ENCODE measurements at regions not wholly inside any gene's neighbourhood (a gene's known extent, or its start where the extent isn't known, plus 50 kb on each side); places are given as distances from the start of the nearest gene placed in this dataset.

DNA sequence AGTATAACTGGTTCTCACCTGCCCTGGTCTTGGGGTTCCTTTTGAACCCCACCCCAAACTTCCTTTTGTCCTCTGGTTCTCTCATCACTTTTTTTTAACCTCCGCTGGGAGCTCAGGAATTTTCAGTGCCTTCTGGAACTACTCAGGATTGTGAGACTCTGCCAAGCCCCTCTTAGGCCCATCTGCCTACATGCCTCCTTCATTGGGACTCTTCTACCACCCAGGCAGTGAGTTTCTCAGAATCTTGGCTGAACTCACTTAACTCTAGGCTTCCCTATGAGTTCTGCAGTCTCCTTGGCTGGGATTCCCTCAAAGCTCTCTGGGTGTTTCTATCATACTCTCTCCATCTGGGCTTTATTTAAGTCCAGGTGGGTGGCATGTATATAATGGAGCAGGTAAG is 86.3 kb downstream of the MDH1 start:
- Histone ChIP-seq H3K4me1 (ENCODE audit: insufficient read depth) (no peaks in the 10 kb centered on the region), H3K9me2 (replicated peaks; ENCODE audit: insufficient read depth) (no peaks in the 10 kb centered on the region), H3K4me3 (no peak overlapping the region), H3K27me3 (no peaks in the 10 kb centered on the region), H3K36me3 (replicated peaks; ENCODE audit: insufficient read depth, low read depth) (no peaks in the 10 kb centered on the region), H3K27ac (no peak overlapping the region), H4K20me1 (ENCODE audit: insufficient read depth, poor library complexity, severe bottlenecking) (no peaks in the 10 kb centered on the region), H3K9me3 (ENCODE audit: low read depth) (no peaks in the 10 kb centered on the region), H3K79me2 (no peaks in the 10 kb centered on the region), H2AFZ (no peak overlapping the region), H3K4me2 (no peak overlapping the region)
- no peak for DNase-seq (ENCODE audit: low spot score)
- TF ChIP-seq EZH2 (IDR thresholded peaks at IDR 0.05; ENCODE audit: borderline replicate concordance) (no peak), EZH2phosphoT487 (IDR thresholded peaks at IDR 0.05; ENCODE audit: low read depth, severe bottlenecking, unreplicated experiment) (no peak), CTCF (IDR thresholded peaks at IDR 0.05; ENCODE audit: poor library complexity) (no peak)
- 69% methylated on average over 1 of the region's 1 CpG for WGBS (ENCODE audit: low lambda C conversion rate, missing lambda C conversion rate)

DNA sequence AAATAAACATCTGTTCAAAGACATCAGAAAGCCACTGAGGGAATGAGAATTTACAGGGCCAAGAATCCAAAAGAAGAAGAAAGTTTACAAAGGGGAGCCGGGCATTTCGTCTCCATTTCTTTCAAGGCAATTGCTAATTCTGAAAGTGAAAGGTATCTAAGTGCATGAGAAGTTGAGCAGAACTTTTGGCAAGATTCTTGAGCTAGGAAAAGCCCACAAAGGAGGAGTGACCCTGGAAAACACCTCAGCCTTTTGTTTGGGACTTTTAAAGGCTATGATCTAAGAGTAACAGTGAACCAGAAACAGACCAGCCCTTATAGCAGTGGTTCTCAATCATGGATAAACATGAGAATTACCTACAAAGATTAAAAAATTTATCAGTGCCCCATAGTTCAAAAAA is 87.4 kb downstream of the MDH1 start:
- Histone ChIP-seq H3K9me3 (ENCODE audit: low read depth) (no peaks in the 10 kb centered on the region), H4K20me1 (ENCODE audit: insufficient read depth, poor library complexity, severe bottlenecking) (no peaks in the 10 kb centered on the region), H3K27me3 (no peaks in the 10 kb centered on the region), H3K4me1 (ENCODE audit: insufficient read depth) (no peaks in the 10 kb centered on the region), H3K27ac (no peak overlapping the region), H3K79me2 (no peaks in the 10 kb centered on the region), H3K4me2 (no peak overlapping the region), H3K4me3 (no peak overlapping the region), H3K36me3 (replicated peaks; ENCODE audit: insufficient read depth, low read depth) (no peaks in the 10 kb centered on the region), H2AFZ (no peak overlapping the region), H3K9me2 (replicated peaks; ENCODE audit: insufficient read depth) (no peaks in the 10 kb centered on the region)
- WGBS (ENCODE audit: low lambda C conversion rate, missing lambda C conversion rate): 39% methylated on average over 2 of the region's 2 CpGs
- DNase-seq (ENCODE audit: low spot score): no peak
- TF ChIP-seq EZH2phosphoT487 (IDR thresholded peaks at IDR 0.05; ENCODE audit: low read depth, severe bottlenecking, unreplicated experiment) (no peak), EZH2 (IDR thresholded peaks at IDR 0.05; ENCODE audit: borderline replicate concordance) (no peak), CTCF (IDR thresholded peaks at IDR 0.05; ENCODE audit: poor library complexity) (no peak)

DNA sequence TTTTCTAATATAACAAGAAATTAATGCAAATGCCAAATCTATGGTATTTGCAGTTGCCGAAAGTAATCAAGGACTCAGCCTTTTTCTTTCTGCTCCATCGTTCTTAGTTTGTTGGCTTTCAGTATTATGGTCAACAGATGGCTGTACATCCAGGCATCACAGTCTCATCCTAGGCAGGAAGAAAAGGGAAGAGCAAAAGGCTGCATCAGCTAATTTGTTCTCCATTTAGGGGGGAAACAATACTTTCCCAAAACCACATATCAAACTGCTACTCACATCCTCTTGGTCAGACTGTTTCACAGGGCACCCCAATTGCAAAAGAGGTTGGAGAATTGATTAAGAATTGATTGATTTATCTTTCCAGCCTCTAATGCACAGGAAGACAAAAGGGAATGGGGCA is 89.3 kb downstream of the MDH1 start:
- no peak for TF ChIP-seq CTCF (IDR thresholded peaks at IDR 0.05; ENCODE audit: poor library complexity)
- Histone ChIP-seq H3K79me2 (no peaks in the 10 kb centered on the region), H3K9me3 (ENCODE audit: low read depth) (no peaks in the 10 kb centered on the region), H3K27ac (no peak overlapping the region), H3K27me3 (no peaks in the 10 kb centered on the region), H3K36me3 (replicated peaks; ENCODE audit: insufficient read depth, low read depth) (no peaks in the 10 kb centered on the region), H3K9me2 (replicated peaks; ENCODE audit: insufficient read depth) (no peaks in the 10 kb centered on the region), H2AFZ (no peak overlapping the region), H3K4me1 (ENCODE audit: insufficient read depth) (no peaks in the 10 kb centered on the region), H4K20me1 (ENCODE audit: insufficient read depth, poor library complexity, severe bottlenecking) (no peaks in the 10 kb centered on the region), H3K4me3 (no peak overlapping the region), H3K4me2 (no peak overlapping the region)
- DNase-seq (ENCODE audit: low spot score): no peak
- 95% methylated on average over 2 of the region's 2 CpGs for whole genome bisulfite sequencing (ENCODE audit: low lambda C conversion rate, missing lambda C conversion rate)

- Histone ChIP-seq H3K79me2 (no peaks in the 10 kb centered on the region), H3K36me3 (replicated peaks; ENCODE audit: insufficient read depth, low read depth) (no peaks in the 10 kb centered on the region), H3K4me3 (no peak overlapping the region), H3K27me3 (no peaks in the 10 kb centered on the region), H3K4me1 (ENCODE audit: insufficient read depth) (no peaks in the 10 kb centered on the region), H2AFZ (no peak overlapping the region), H3K9me2 (replicated peaks; ENCODE audit: insufficient read depth) (no peaks in the 10 kb centered on the region), H3K27ac (no peak overlapping the region), H3K9me3 (ENCODE audit: low read depth) (no peaks in the 10 kb centered on the region), H4K20me1 (ENCODE audit: insufficient read depth, poor library complexity, severe bottlenecking) (no peaks in the 10 kb centered on the region), H3K4me2 (no peak overlapping the region)
- DNase-seq (ENCODE audit: low spot score): no peak
- no peak for TF ChIP-seq EZH2phosphoT487 (IDR thresholded peaks at IDR 0.05; ENCODE audit: low read depth, severe bottlenecking, unreplicated experiment)
- TF ChIP-seq CTCF (IDR thresholded peaks at IDR 0.05; ENCODE audit: poor library complexity): no peak
- no peak for TF ChIP-seq EZH2 (IDR thresholded peaks at IDR 0.05; ENCODE audit: borderline replicate concordance)
- 71% methylated on average over 4 of the region's 4 CpGs for WGBS (ENCODE audit: low lambda C conversion rate, missing lambda C conversion rate)
Observed at GRCh38 chr2:63678551-63678950, 89.8 kb downstream of the MDH1 start.

All from hepatocyte (in vitro differentiated cells).